ENCODE measurements at regions not wholly inside any gene's neighbourhood (a gene's known extent, or its start where the extent isn't known, plus 50 kb on each side); places are given as distances from the start of the nearest gene placed in this dataset.

DNA sequence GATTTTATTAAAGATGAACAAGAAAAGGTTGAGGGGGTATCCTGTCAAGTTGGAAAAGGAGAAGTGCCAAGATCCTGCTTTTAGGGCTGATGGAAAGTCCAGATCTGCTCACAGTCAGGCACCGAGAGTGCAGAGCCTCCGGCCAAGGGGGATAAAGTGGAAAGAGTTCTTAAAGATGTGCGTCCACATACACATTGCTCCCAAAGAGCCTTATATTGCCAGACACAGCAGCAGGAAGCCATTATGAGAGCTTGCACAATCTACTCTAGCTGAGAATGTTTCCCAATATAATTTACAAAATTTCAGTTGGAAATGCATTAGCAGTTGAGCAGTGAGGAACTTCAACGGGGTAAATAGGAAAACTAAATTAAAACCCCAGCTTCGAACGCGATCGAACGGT lies 95.6 kb downstream of the SALL1 start:
- Mint-ChIP-seq H3K27ac (no peak overlapping the region), H3K36me3 (ENCODE audit: low read depth) (no peaks in the 10 kb centered on the region), H3K4me3 (no peak overlapping the region), H3K9me3 (no peaks in the 10 kb centered on the region), H3K4me1 (ENCODE audit: low read depth) (no peaks in the 10 kb centered on the region), H3K27me3 (ENCODE audit: insufficient read depth) (peaks cover 6% of the 10 kb centered on the region)
- DNase-seq: no peak
- TF ChIP-seq CTCF (IDR thresholded peaks at IDR 0.05): no peak

- TF ChIP-seq CTCF (IDR thresholded peaks at IDR 0.05): no peak
- no peaks in the 10 kb centered on the region for H3K36me3 Mint-ChIP-seq (ENCODE audit: low read depth)
- H3K4me3 Mint-ChIP-seq: no peak overlapping the region
- H3K4me1 Mint-ChIP-seq (ENCODE audit: low read depth): peaks cover 4% of the 10 kb centered on the region; the same call in 1 of the 2 replicates
- no peak overlapping the region for H3K27ac Mint-ChIP-seq
- no peaks in the 10 kb centered on the region for H3K9me3 Mint-ChIP-seq
- peaks cover 6% of the 10 kb centered on the region; the same call in 1 of the 2 replicates for H3K27me3 Mint-ChIP-seq (ENCODE audit: insufficient read depth)
- DNase-seq: no peak
These were observed 97.3 kb downstream of the SALL1 start for GRCh38 chr16:51053775-51054174.

DNA sequence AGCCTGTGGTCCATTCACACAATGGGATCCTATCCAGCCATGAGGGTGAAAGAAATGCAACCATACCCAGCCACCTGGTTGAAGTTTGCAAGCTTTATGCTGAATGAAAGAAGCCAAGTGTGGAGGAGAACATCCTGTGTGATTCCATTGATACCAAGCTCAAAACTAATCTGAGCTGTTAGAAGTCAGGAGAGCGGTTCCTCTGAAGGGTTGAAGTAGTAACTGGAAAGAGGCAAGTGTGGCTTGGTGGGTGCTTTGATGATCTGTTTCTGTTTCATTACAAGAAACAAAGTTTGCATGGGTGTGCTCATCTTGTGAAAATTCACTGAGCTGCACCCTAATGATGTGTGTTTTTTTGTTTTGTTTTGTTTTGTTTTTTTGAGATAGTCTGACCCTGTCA lies 99.4 kb downstream of the SALL1 start:
- no peak for DNase-seq
- Mint-ChIP-seq H3K4me1 (ENCODE audit: low read depth) (peaks cover 13% of the 10 kb centered on the region; the same call in 1 of the 2 replicates), H3K4me3 (no peak overlapping the region)

DNA sequence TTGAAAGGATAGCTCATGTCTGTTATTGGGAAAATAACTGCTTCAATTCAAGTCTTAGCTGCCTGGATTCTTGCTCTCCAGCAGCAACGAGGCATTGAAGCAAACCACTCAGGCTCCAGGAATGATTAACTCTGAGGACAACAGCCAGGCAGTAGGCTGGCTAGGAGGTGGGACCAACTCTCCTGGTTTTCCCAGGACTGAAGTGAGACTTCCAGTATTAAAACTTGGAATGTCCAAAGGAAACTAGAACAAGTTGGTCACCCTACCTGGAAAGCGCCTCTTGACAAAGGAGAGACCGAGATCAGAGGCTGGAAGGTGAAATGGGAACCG lies 100.7 kb downstream of the SALL1 start:
- TF ChIP-seq CTCF (IDR thresholded peaks at IDR 0.05): no peak
- Mint-ChIP-seq H3K4me3 (no peak overlapping the region), H3K27ac (no peak overlapping the region), H3K27me3 (ENCODE audit: insufficient read depth) (peaks cover 5% of the 10 kb centered on the region; the same call in 1 of the 2 replicates), H3K9me3 (peaks cover 5% of the 10 kb centered on the region; the same call in 1 of the 2 replicates), H3K36me3 (ENCODE audit: low read depth) (no peaks in the 10 kb centered on the region), H3K4me1 (ENCODE audit: low read depth) (peaks cover 13% of the 10 kb centered on the region; the same call in 1 of the 2 replicates)
- no peak for DNase-seq

More for the DNA sequence above, 99.4 kb downstream of the SALL1 start:
- Mint-ChIP-seq H3K27me3 (ENCODE audit: insufficient read depth) (no peaks in the 10 kb centered on the region; the same call in 1 of the 2 replicates), H3K36me3 (ENCODE audit: low read depth) (no peaks in the 10 kb centered on the region), H3K27ac (no peak overlapping the region), H3K9me3 (no peaks in the 10 kb centered on the region)
- TF ChIP-seq CTCF (IDR thresholded peaks at IDR 0.05): no peak

DNA sequence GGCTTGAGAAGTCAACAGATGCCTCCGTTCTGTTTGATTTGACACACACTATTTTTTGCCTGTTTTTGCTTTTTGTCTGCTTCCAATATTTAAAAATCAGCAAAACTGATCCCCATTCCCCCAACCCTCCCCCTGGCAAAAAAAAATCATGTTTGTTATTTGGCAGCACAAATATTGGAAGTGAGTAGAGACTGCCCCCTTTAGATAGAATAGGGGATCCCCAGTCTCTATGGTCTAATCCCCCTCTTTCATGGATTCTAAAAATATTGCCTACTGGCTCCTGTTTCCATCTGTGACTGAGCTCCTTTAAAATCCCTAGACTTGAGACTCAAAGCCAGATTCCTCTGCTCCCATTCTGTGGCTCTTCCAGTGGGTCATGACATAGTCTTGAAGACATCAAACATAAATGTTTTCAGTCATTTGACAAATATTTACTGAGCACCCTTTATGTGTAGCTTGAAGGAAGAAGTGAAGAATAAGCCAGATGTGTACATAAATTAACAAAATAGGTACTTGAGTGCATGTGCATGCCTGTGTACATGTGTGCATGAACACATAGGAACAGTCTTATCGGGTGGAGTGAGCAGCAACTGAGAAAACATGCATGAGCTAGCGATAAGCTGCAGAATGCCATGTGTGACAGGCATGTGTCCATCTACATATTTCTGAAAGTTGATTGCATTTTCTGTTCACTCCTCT lies 101.2 kb downstream of the SALL1 start:
- Mint-ChIP-seq H3K4me3 (no peak overlapping the region), H3K9me3 (peaks cover 5% of the 10 kb centered on the region; the same call in 1 of the 2 replicates), H3K36me3 (ENCODE audit: low read depth) (no peaks in the 10 kb centered on the region), H3K27ac (no peak overlapping the region), H3K27me3 (ENCODE audit: insufficient read depth) (peaks cover 5% of the 10 kb centered on the region; the same call in 1 of the 2 replicates), H3K4me1 (ENCODE audit: low read depth) (peaks cover 13% of the 10 kb centered on the region; the same call in 1 of the 2 replicates)
- no peak for DNase-seq
- TF ChIP-seq CTCF (IDR thresholded peaks at IDR 0.05): no peak

All from HFFc6 (cell line).